COLO829 (cell line): ENCODE measurements at regions not wholly inside any gene's neighbourhood (a gene's known extent, or its start where the extent isn't known, plus 50 kb on each side); places are given as distances from the start of the nearest gene placed in this dataset.

Source experiments
- DNase-seq: peaks from one replicate; pipeline ENCODE4 v3.0.0; 2012; ENCODE audit warnings: low spot score

GRCh38 chr18:22625406-22625805 lies 207.7 kb upstream of the CTAGE1 start:
- DNase-seq: no peak

- no peak for DNase-seq
Observed at GRCh38 chr18:22626771-22627170, 209.1 kb upstream of the CTAGE1 start.

GRCh38 chr18:22627506-22627905 lies 209.8 kb upstream of the CTAGE1 start:
- no peak for DNase-seq

GRCh38 chr18:22628795-22629510 lies 211.2 kb upstream of the CTAGE1 start:
- DNase-seq: no peak

GRCh38 chr18:22630980-22631379 lies 213.3 kb upstream of the CTAGE1 start:
- no peak for DNase-seq

GRCh38 chr18:22632191-22632590 lies 214.5 kb upstream of the CTAGE1 start:
- DNase-seq: no peak

GRCh38 chr18:22634464-22634863 lies 216.7 kb upstream of the CTAGE1 start:
- no peak for DNase-seq

- DNase-seq: peak; percentile 4
Observed at GRCh38 chr18:22637787-22638186, 220.1 kb upstream of the CTAGE1 start.

GRCh38 chr18:22639026-22639463 lies 221.3 kb upstream of the CTAGE1 start:
- DNase-seq: no peak

GRCh38 chr18:22639561-22639960 lies 221.8 kb upstream of the CTAGE1 start:
- no peak for DNase-seq

GRCh38 chr18:22640281-22640842 lies 222.6 kb upstream of the CTAGE1 start:
- no peak for DNase-seq

- DNase-seq: no peak
Observed at GRCh38 chr18:22641958-22642357, 224.2 kb upstream of the CTAGE1 start.

- no peak for DNase-seq
Observed at GRCh38 chr18:22643731-22644130, 226.0 kb upstream of the CTAGE1 start.

GRCh38 chr18:22650247-22650646 lies 232.5 kb upstream of the CTAGE1 start:
- no peak for DNase-seq

- DNase-seq: no peak
Observed at GRCh38 chr18:22657619-22658018, 239.9 kb upstream of the CTAGE1 start.

- no peak for DNase-seq
Observed at GRCh38 chr18:22658318-22658717, 240.6 kb upstream of the CTAGE1 start.

GRCh38 chr18:22663378-22663777 lies 245.7 kb upstream of the CTAGE1 start:
- no peak for DNase-seq

- DNase-seq: no peak
Observed at GRCh38 chr18:22666411-22666940, 248.8 kb upstream of the CTAGE1 start.

- DNase-seq: no peak
Observed at GRCh38 chr18:22667156-22667555, 249.4 kb upstream of the CTAGE1 start.

GRCh38 chr18:22667616-22668422 lies 250.1 kb upstream of the CTAGE1 start:
- peak; percentile 15 for DNase-seq

- no peak for DNase-seq
Observed at GRCh38 chr18:22668496-22668895, 250.8 kb upstream of the CTAGE1 start.

- DNase-seq: no peak
Observed at GRCh38 chr18:22670914-22671313, 253.2 kb upstream of the CTAGE1 start.
